ENCODE measurements at regions not wholly inside any gene's neighbourhood (a gene's known extent, or its start where the extent isn't known, plus 50 kb on each side); places are given as distances from the start of the nearest gene placed in this dataset.
A peak's percentile ranks its signal among the peaks of the same experiment; 100 is the strongest.

GRCh38 chr22:22788460-22789037 lies 99.1 kb upstream of the IGLL5 start:
- Histone ChIP-seq H3K9me3 (ENCODE audit: control insufficient read depth, insufficient read depth, low read length) (peaks cover 5% of the 10 kb centered on the region), H3K4me1 (ENCODE audit: control insufficient read depth, insufficient read depth, low read length) (peaks cover 64% of the 10 kb centered on the region), H3K27me3 (ENCODE audit: control insufficient read depth, insufficient read depth, low read length) (no peaks in the 10 kb centered on the region), H3K4me3 (ENCODE audit: low read length) (no peak overlapping the region), H3K27ac (ENCODE audit: low read length) (peak overlapping the region; percentile 70), H3K36me3 (ENCODE audit: control insufficient read depth, insufficient read depth, low read length) (no peaks in the 10 kb centered on the region)
- H3K27me3 Mint-ChIP-seq (ENCODE audit: low read depth in 2 of 2): no peaks in the 10 kb centered on the region
- H3K4me1 Mint-ChIP-seq: peaks cover 64 to 73% of the 10 kb centered on the region in 2 donors
- intact Hi-C loops (cut with micrococcal nuclease): loop anchor here (2.0 to 5.0 kb wide), 2 partner anchors 16 to 34 kb away; no protein-coding TSS in a partner anchor
- H3K4me3 Mint-ChIP-seq: peak overlapping the region; percentile 17
- 78% methylated on average over 9 of the region's 9 CpGs for WGBS (ENCODE audit: insufficient coverage)
- H3K36me3 Mint-ChIP-seq: no peaks in the 10 kb centered on the region
- H3K9me3 Mint-ChIP-seq: no peaks in the 10 kb centered on the region
- peak overlapping the region; percentile 88 to 92 for H3K27ac Mint-ChIP-seq
- DNase-seq (no peak), ATAC-seq (peak in 1 of 3 donors; percentile 7)
- TF ChIP-seq, protein P1, sequence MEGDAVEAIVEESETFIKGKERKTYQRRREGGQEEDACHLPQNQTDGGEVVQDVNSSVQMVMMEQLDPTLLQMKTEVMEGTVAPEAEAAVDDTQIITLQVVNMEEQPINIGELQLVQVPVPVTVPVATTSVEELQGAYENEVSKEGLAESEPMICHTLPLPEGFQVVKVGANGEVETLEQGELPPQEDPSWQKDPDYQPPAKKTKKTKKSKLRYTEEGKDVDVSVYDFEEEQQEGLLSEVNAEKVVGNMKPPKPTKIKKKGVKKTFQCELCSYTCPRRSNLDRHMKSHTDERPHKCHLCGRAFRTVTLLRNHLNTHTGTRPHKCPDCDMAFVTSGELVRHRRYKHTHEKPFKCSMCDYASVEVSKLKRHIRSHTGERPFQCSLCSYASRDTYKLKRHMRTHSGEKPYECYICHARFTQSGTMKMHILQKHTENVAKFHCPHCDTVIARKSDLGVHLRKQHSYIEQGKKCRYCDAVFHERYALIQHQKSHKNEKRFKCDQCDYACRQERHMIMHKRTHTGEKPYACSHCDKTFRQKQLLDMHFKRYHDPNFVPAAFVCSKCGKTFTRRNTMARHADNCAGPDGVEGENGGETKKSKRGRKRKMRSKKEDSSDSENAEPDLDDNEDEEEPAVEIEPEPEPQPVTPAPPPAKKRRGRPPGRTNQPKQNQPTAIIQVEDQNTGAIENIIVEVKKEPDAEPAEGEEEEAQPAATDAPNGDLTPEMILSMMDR (IDR thresholded peaks at IDR 0.05): no peak

GRCh38 chr22:22789233-22789921 lies 98.2 kb upstream of the IGLL5 start:
- ATAC-seq (no peak), DNase-seq (no peak)
- Mint-ChIP-seq H3K36me3 (no peaks in the 10 kb centered on the region), H3K4me3 (peak overlapping the region; percentile 83), H3K4me1 (peaks cover 69 to 77% of the 10 kb centered on the region in 2 donors), H3K27ac (peak overlapping the region; percentile 88 to 92), H3K27me3 (ENCODE audit: low read depth in 2 of 2) (no peaks in the 10 kb centered on the region), H3K9me3 (no peaks in the 10 kb centered on the region)
- TF ChIP-seq, protein P1 (IDR thresholded peaks at IDR 0.05): no peak
- WGBS (ENCODE audit: insufficient coverage): 61% methylated on average over 2 of the region's 2 CpGs
- peaks cover 5% of the 10 kb centered on the region for H3K9me3 ChIP-seq (ENCODE audit: control insufficient read depth, insufficient read depth, low read length)
- H3K4me1 ChIP-seq (ENCODE audit: control insufficient read depth, insufficient read depth, low read length): peaks cover 70% of the 10 kb centered on the region
- peak overlapping the region; percentile 70 for H3K27ac ChIP-seq (ENCODE audit: low read length)
- intact Hi-C loops (cut with micrococcal nuclease): loop anchor here (2.0 to 5.0 kb wide), 2 partner anchors 15 to 33 kb away; no protein-coding TSS in a partner anchor
- H3K27me3 ChIP-seq (ENCODE audit: control insufficient read depth, insufficient read depth, low read length): no peaks in the 10 kb centered on the region
- H3K4me3 ChIP-seq (ENCODE audit: low read length): no peak overlapping the region
- H3K36me3 ChIP-seq (ENCODE audit: control insufficient read depth, insufficient read depth, low read length): no peaks in the 10 kb centered on the region

DNA sequence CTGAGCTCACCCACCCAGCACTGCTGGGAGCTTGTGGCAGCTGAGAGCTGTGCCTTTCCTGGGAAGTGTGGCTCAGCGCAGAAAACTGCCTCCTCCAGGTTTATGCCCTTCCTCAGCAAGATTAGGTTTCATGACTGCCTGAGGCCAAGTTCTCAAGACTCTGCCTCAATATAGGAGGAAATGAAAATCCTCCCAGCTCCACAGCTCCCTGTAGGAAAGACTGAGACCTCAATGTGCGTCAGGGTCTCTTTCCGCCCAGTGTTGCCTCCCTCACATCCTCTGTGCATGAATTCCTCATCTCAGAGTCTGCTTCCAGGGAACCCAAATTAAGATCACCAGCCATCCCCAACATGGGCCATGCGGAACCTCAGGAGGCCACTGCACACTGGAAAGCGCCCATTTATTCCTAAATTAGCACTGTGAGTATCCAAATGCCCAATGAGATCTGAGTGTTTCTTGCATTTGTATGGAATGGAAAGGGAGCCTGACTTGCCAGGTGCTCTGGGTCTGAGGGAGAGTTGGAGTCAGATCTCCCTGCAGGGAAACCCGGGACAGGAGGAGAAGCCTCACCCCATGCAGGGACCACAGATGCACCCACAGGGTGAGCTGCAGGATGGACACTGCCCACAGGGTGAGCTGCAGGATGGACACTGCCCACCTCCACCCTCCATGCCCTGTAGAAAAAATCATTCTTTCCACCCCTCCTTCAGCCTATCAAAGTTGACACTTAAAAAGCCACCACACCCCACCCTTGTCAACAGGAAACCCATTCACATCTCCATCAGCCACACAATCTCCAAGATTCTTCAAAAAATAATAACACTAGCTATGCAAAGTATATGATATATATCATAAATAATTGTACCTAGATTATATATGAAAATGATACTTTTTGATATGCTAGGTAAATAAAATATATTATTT lies 97.4 kb upstream of the IGLL5 start:
- TF ChIP-seq, protein P1 (IDR thresholded peaks at IDR 0.05): no peak
- Mint-ChIP-seq H3K4me3 (peak overlapping the region; percentile 83), H3K27me3 (ENCODE audit: low read depth in 2 of 2) (no peaks in the 10 kb centered on the region), H3K27ac (peak overlapping the region; percentile 88 to 92), H3K9me3 (no peaks in the 10 kb centered on the region), H3K4me1 (peaks cover 72 to 78% of the 10 kb centered on the region in 2 donors), H3K36me3 (no peaks in the 10 kb centered on the region)
- Histone ChIP-seq H3K4me3 (ENCODE audit: low read length) (no peak overlapping the region), H3K27me3 (ENCODE audit: control insufficient read depth, insufficient read depth, low read length) (no peaks in the 10 kb centered on the region), H3K4me1 (ENCODE audit: control insufficient read depth, insufficient read depth, low read length) (peaks cover 75% of the 10 kb centered on the region), H3K27ac (ENCODE audit: low read length) (peak overlapping the region; percentile 83), H3K36me3 (ENCODE audit: control insufficient read depth, insufficient read depth, low read length) (no peaks in the 10 kb centered on the region), H3K9me3 (ENCODE audit: control insufficient read depth, insufficient read depth, low read length) (peaks cover 7% of the 10 kb centered on the region)
- peak; percentile 53 to 69 (median 60) for ATAC-seq
- intact Hi-C loops (cut with micrococcal nuclease): loop anchor here (2.0 to 5.0 kb wide), 2 partner anchors 15 to 32 kb away; no protein-coding TSS in a partner anchor
- DNase-seq: no peak
- 78% methylated on average over 6 of the region's 6 CpGs for WGBS (ENCODE audit: insufficient coverage)
